IMR-90 (cell line): ENCODE measurements at regions not wholly inside any gene's neighbourhood (a gene's known extent, or its start where the extent isn't known, plus 50 kb on each side); places are given as distances from the start of the nearest gene placed in this dataset.

Experiments
- ATAC-seq: fragments of 200-7000 bp; cut with Tn5 transposase; 2 replicates; pipeline ENCODE4 v1.9.1; 2020; ENCODE audit warnings: low read depth, mild to moderate bottlenecking, moderate library complexity
- BruUV-seq: library from RNA; stranded (reverse); fragments of 400-500 nt; replicated peaks from 2 replicates; lab custom pipeline; 2021; lab: Mats Ljungman, UMichigan
- CTCF ChIA-PET: fragments of 300-600 bp; formaldehyde crosslinking; extraction: SDS; loops from one replicate; lab custom pipeline; 2021; ENCODE audit warnings: antibody characterized with exemption; lab: Yijun Ruan, JAX
- POLR2A ChIA-PET: fragments of 300-600 bp; sonication (Branson Sonifier 250); formaldehyde crosslinking; loops from one replicate; lab custom pipeline; 2022; ENCODE audit warnings: antibody characterized with exemption; ENCODE audit not compliant: unreplicated experiment; lab: Charles Lee
- DNase-seq: peaks from one replicate; pipeline ENCODE4 v3.0.0; 2013
- H2AFZ ChIP-seq: replicated peaks from 2 replicates; pipeline ENCODE3; 2013; ENCODE audit warnings: low read length, mild to moderate bottlenecking; ENCODE audit not compliant: poor library complexity
- H2AK5ac ChIP-seq: 2 replicates; pipeline ENCODE4 v1.6.1; 2013; ENCODE audit warnings: low read depth, low read length, inconsistent platforms
- H2AK9ac ChIP-seq: replicated peaks from 2 replicates; pipeline ENCODE3; 2013; ENCODE audit warnings: mild to moderate bottlenecking, low read depth, low read length, moderate library complexity; ENCODE audit not compliant: poor library complexity
- H2BK120ac ChIP-seq: 2 replicates; pipeline ENCODE4 v1.6.1; 2013; ENCODE audit warnings: low read depth, low read length, inconsistent platforms
- H2BK15ac ChIP-seq: 3 replicates; pipeline ENCODE4 v1.6.1; 2013; ENCODE audit warnings: low read depth, low read length, inconsistent platforms
- H2BK20ac ChIP-seq: 2 replicates; pipeline ENCODE4 v1.6.1; 2013; ENCODE audit warnings: low read depth, mild to moderate bottlenecking, inconsistent platforms, low read length, moderate library complexity
- H2BK5ac ChIP-seq: 2 replicates; pipeline ENCODE4 v1.6.1; 2013; ENCODE audit warnings: mild to moderate bottlenecking, low read depth, low read length, inconsistent platforms; ENCODE audit not compliant: poor library complexity, severe bottlenecking
- H3K14ac ChIP-seq: replicated peaks from 2 replicates; pipeline ENCODE4 v1.6.1; 2013; ENCODE audit warnings: low read depth, low read length, inconsistent platforms
- H3K18ac ChIP-seq: 2 replicates; pipeline ENCODE4 v1.6.1; 2013; ENCODE audit warnings: low read depth, low read length, control low read depth
- H3K23ac ChIP-seq: 2 replicates; pipeline ENCODE4 v1.6.1; 2013; ENCODE audit warnings: low read depth, low read length, inconsistent platforms
- H3K27ac ChIP-seq: 2 replicates; pipeline ENCODE4 v1.5.1; 2013; ENCODE audit warnings: mild to moderate bottlenecking, control low read depth, low read length; ENCODE audit not compliant: insufficient read depth
- H3K27me3 ChIP-seq: 2 replicates; pipeline ENCODE4 v1.6.1; 2013; ENCODE audit warnings: low read length; ENCODE audit not compliant: control insufficient read depth, insufficient read depth
- H3K36me3 ChIP-seq: 2 replicates; pipeline ENCODE4 v1.6.1; 2013; ENCODE audit warnings: low read length, mixed read lengths; ENCODE audit not compliant: control insufficient read depth, insufficient read depth
- H3K4ac ChIP-seq: 2 replicates; pipeline ENCODE4 v1.6.1; 2013; ENCODE audit warnings: low read depth, low read length, inconsistent platforms
- H3K4me1 ChIP-seq: 2 replicates; pipeline ENCODE4 v1.6.1; 2013; ENCODE audit warnings: low read length, mixed read lengths; ENCODE audit not compliant: control insufficient read depth, insufficient read depth
- H3K4me2 ChIP-seq: 2 replicates; pipeline ENCODE4 v1.6.1; 2013; ENCODE audit warnings: low read depth, mild to moderate bottlenecking, control low read depth, low read length, moderate library complexity
- H3K4me3 ChIP-seq: 2 replicates; pipeline ENCODE4 v1.5.1; 2013; ENCODE audit warnings: low read depth, mild to moderate bottlenecking, control low read depth, low read length, moderate library complexity; ENCODE audit not compliant: insufficient read depth
- H3K56ac ChIP-seq: 2 replicates; pipeline ENCODE4 v1.6.1; 2013; ENCODE audit warnings: low read length, inconsistent platforms; ENCODE audit not compliant: insufficient read depth; ENCODE audit errors: extremely low read depth
- H3K79me1 ChIP-seq, 2 experiments: 2 replicates each; pipeline ENCODE4 v1.6.1; 2013; ENCODE audit warnings: low read length in 2 of 2, inconsistent platforms in 1 of 2, low read depth in 1 of 2
- H3K9ac ChIP-seq: 2 replicates; pipeline ENCODE4 v1.6.1; 2013; ENCODE audit warnings: low read depth, low read length, control low read depth
- H3K9me1 ChIP-seq: 2 replicates; pipeline ENCODE4 v1.6.1; 2013; ENCODE audit warnings: low read length, inconsistent platforms; ENCODE audit not compliant: insufficient read depth
- H3K9me3 ChIP-seq: 2 replicates; pipeline ENCODE4 v1.6.1; 2013; ENCODE audit warnings: low read length; ENCODE audit not compliant: control insufficient read depth, insufficient read depth
- H4K20me1 ChIP-seq: 2 replicates; pipeline ENCODE4 v1.6.1; 2013; ENCODE audit warnings: low read length, inconsistent platforms; ENCODE audit not compliant: insufficient read depth
- H4K5ac ChIP-seq: 2 replicates; pipeline ENCODE4 v1.6.1; 2013; ENCODE audit warnings: mild to moderate bottlenecking, low read depth, low read length, control low read depth
- H4K8ac ChIP-seq, 2 experiments: 2 replicates each; pipeline ENCODE4 v1.6.1; 2013; ENCODE audit warnings: low read depth in 2 of 2, low read length in 2 of 2, control low read depth in 1 of 2, inconsistent platforms in 1 of 2
- H4K91ac ChIP-seq: 2 replicates; pipeline ENCODE4 v1.6.1; 2013; ENCODE audit warnings: low read depth, low read length, inconsistent platforms; ENCODE audit not compliant: insufficient read depth
- CEBPB ChIP-seq: IDR thresholded peaks from 2 replicates; pipeline ENCODE4 v1.6.1; 2012; ENCODE audit warnings: low read depth, low read length, improper control_type of control experiment
- ELK1 ChIP-seq: fragments of 150-350 bp; IDR thresholded peaks from 2 replicates; pipeline ENCODE4 v1.6.1; 2016; ENCODE audit warnings: low read depth, mild to moderate bottlenecking, low read length, moderate library complexity, borderline replicate concordance
- FOS ChIP-seq: fragments of 150-350 bp; IDR thresholded peaks from 2 replicates; pipeline ENCODE4 v1.6.1; 2016; ENCODE audit warnings: low read depth, low read length
- MAFK ChIP-seq: IDR thresholded peaks from 2 replicates; pipeline ENCODE4 v1.6.1; 2012; ENCODE audit warnings: low read depth, low read length, improper control_type of control experiment
- MAZ ChIP-seq: IDR thresholded peaks from 2 replicates; pipeline ENCODE4 v1.6.1; 2012; ENCODE audit warnings: low read depth, mild to moderate bottlenecking, low read length, improper control_type of control experiment, moderate library complexity, borderline replicate concordance
- MXI1 ChIP-seq: IDR thresholded peaks from 2 replicates; pipeline ENCODE4 v1.6.1; 2012; ENCODE audit warnings: low read depth, mild to moderate bottlenecking, low read length, moderate library complexity, borderline replicate concordance
- POLR2A ChIP-seq: IDR thresholded peaks from 2 replicates; pipeline ENCODE4 v1.6.1; 2012; ENCODE audit warnings: mild to moderate bottlenecking, low read depth, low read length
- WGBS, 2 experiments: methylation state at CpG; one replicate each; pipeline versions ENCODE4 v1.1.5 to v1.1.7; 2013; ENCODE audit warnings: missing lambda C conversion rate in 2 of 2; ENCODE audit not compliant: insufficient read length in 1 of 2; ENCODE audit errors: extremely low coverage in 2 of 2; 5-methylcytosine and 5-hydroxymethylcytosine counted together
- dilution Hi-C: fragments of 300-500 bp; cut with HindIII; formaldehyde crosslinking; loops from one replicate; pipeline ENCODE4 v1.14.3; 2018; ENCODE audit warnings: low sequenced_read_pairs; ENCODE audit not compliant: unreplicated experiment
- in situ Hi-C: fragments of 300-500 bp; cut with MboI; formaldehyde crosslinking; loops from 3 replicates; pipeline ENCODE4 v1.14.3; 2019; ENCODE audit warnings: low sequenced_read_pairs, inconsistent platforms, mixed read lengths
- intact Hi-C: fragments of 100-400 bp; cut with micrococcal nuclease; formaldehyde crosslinking; loops from 2 replicates; pipeline ENCODE4 v1.10.0; 2022

- H3K27ac ChIP-seq: no peak overlapping the region
These were observed 597.8 kb upstream of the CLINT1 start for GRCh38 chr5:158456756-158457155.

More at GRCh38 chr5:158456756-158457155, 597.8 kb upstream of the CLINT1 start:
- no peak overlapping the region for H4K8ac ChIP-seq
- H2AK9ac ChIP-seq: no peak overlapping the region
- ATAC-seq (peak; percentile 98), DNase-seq (peak; percentile 94)
- H3K4me2 ChIP-seq: no peak overlapping the region
- H3K9me1 ChIP-seq: no peaks in the 10 kb centered on the region
- H3K4ac ChIP-seq: no peak overlapping the region
- no peak overlapping the region for H2BK120ac ChIP-seq
- POLR2A ChIA-PET: no interaction called here
- no peak overlapping the region for H2BK5ac ChIP-seq
- no peaks in the 10 kb centered on the region; the same call in 1 of the 2 replicates for H3K4me1 ChIP-seq
- no peaks in the 10 kb centered on the region for H3K36me3 ChIP-seq
- BruUV-seq: no TSS peak
- H2AK5ac ChIP-seq: no peak overlapping the region
- 0 out of 2 replicates have a peak, but pooled peaks have one; percentile 1 for TF ChIP-seq MAFK
- TF ChIP-seq MXI1: no peak
- TF ChIP-seq ELK1: no peak
- no peak for TF ChIP-seq POLR2A
- TF ChIP-seq FOS: peak; percentile 80
- no peak for TF ChIP-seq MAZ
- 0 out of 2 replicates have a peak, but pooled peaks have one; percentile 22 for TF ChIP-seq CEBPB
- H4K20me1 ChIP-seq: no peaks in the 10 kb centered on the region
- intact Hi-C loops (no loop called here), in situ Hi-C loops (no loop called here), dilution Hi-C loops (no loop called here)
- H3K14ac ChIP-seq: no peak overlapping the region
- no peak overlapping the region for H4K5ac ChIP-seq
- no peak overlapping the region for H2AFZ ChIP-seq
- no peak overlapping the region for H4K91ac ChIP-seq
- no peaks in the 10 kb centered on the region for H3K9me3 ChIP-seq
- no CpG with 5 or more reads among the region's 1 CpG for WGBS, 2 experiments
- H3K79me1 ChIP-seq: no peaks in the 10 kb centered on the region
- H3K23ac ChIP-seq: no peak overlapping the region
- no peak overlapping the region for H2BK15ac ChIP-seq
- no peak overlapping the region for H3K18ac ChIP-seq
- H3K9ac ChIP-seq: no peak overlapping the region
- no peaks in the 10 kb centered on the region for H3K27me3 ChIP-seq
- H2BK20ac ChIP-seq: no peak overlapping the region
- CTCF ChIA-PET: interaction anchor here (0.6 kb wide), 1 partner anchor 1818 kb away, joined by 3 read pairs; no protein-coding TSS in a partner anchor
- no peak overlapping the region for H3K4me3 ChIP-seq
- no peak overlapping the region for H3K56ac ChIP-seq
